Esophagus muscularis mucosa (tissue), 3 donors: ENCODE measurements at regions not wholly inside any gene's neighbourhood (a gene's known extent, or its start where the extent isn't known, plus 50 kb on each side); places are given as distances from the start of the nearest gene placed in this dataset.
"Not testable (repeated sequence)": the region's sequence is repeated elsewhere in the genome, so short reads cannot be mapped to it uniquely, and the experiment has no call there.

Source experiments
- CTCF ChIP-seq, 3 experiments: fragments of 200-600 bp in 2 of 3; fragments of 450-650 bp in 1 of 3; sonication (generic) in 2 of 3; IDR thresholded peaks; one replicate each; pipeline ENCODE4 v1.5.1; 2017 to 2019; ENCODE audit warnings: antibody characterized with exemption in 3 of 3, mild to moderate bottlenecking in 2 of 3, moderate library complexity in 1 of 3
- EP300 ChIP-seq: sonication (generic); formaldehyde crosslinking; IDR thresholded peaks from one replicate; pipeline ENCODE4 v1.6.1; 2017; ENCODE audit warnings: antibody characterized with exemption

- TF ChIP-seq EP300; CTCF (IDR thresholded peaks at IDR 0.05): not testable (repeated sequence)
Measured at GRCh38 chr11:67738231-67738630, 63.8 kb upstream of the ALDH3B2 start.
